Activated B cell treated with CpG ODN at 0.5 μM for 24 hours (primary cell): ENCODE measurements at regions not wholly inside any gene's neighbourhood (a gene's known extent, or its start where the extent isn't known, plus 50 kb on each side); places are given as distances from the start of the nearest gene placed in this dataset.

Experiments used
- ATAC-seq: fragments of 200-7000 bp; cut with Tn5 transposase; one replicate; pipeline ENCODE4 v1.10.0; 2021; ENCODE audit warnings: low read depth, mild to moderate bottlenecking, moderate library complexity
- CTCF ChIA-PET: fragments of 350-600 bp; sonication (Branson Sonifier 250); formaldehyde crosslinking; loops from one replicate; lab custom pipeline; 2021; ENCODE audit warnings: antibody characterized with exemption; lab: Charles Lee
- POLR2A ChIA-PET: fragments of 350-600 bp; sonication (Branson Sonifier 250); formaldehyde crosslinking; loops from one replicate; lab custom pipeline; 2021; ENCODE audit warnings: antibody characterized with exemption; lab: Charles Lee
- DNase-seq: peaks from one replicate; pipeline ENCODE4 v3.0.0; 2022
- H3K27ac Mint-ChIP-seq: one replicate; pipeline ENCODE4 v1.8.0; 2020; ENCODE audit warnings: mixed read lengths
- H3K27me3 Mint-ChIP-seq: one replicate; pipeline ENCODE4 v1.8.0; 2021; ENCODE audit warnings: mixed read lengths
- H3K36me3 Mint-ChIP-seq: one replicate; pipeline ENCODE4 v1.8.0; 2021; ENCODE audit warnings: low read depth, mixed read lengths
- H3K4me1 Mint-ChIP-seq: one replicate; pipeline ENCODE4 v1.8.0; 2021; ENCODE audit warnings: mixed read lengths
- H3K4me3 Mint-ChIP-seq: one replicate; pipeline ENCODE4 v1.8.0; 2020; ENCODE audit warnings: mild to moderate bottlenecking, mixed read lengths
- H3K9me3 Mint-ChIP-seq: one replicate; pipeline ENCODE4 v1.8.0; 2020; ENCODE audit warnings: mixed read lengths
- CTCF ChIP-seq: fragments of 200-600 bp; IDR thresholded peaks from one replicate; pipeline ENCODE4 v1.8.0; 2022; ENCODE audit warnings: antibody characterized with exemption, mild to moderate bottlenecking
- intact Hi-C: fragments of 100-400 bp; cut with micrococcal nuclease; formaldehyde crosslinking; loops from one replicate; pipeline ENCODE4 v1.15.1; 2024

GRCh38 chr1:29959356-29959755, 723.0 kb downstream of the PTPRU start:
- ATAC-seq, result no peak
- ChIA-PET CTCF (no interaction called here), POLR2A (no interaction called here)
- DNase-seq, result no peak
- Mint-ChIP-seq H3K27ac (no peak overlapping the region), H3K4me3 (no peak overlapping the region), H3K9me3 (peaks cover 3% of the 10 kb centered on the region), H3K27me3 (no peaks in the 10 kb centered on the region), H3K36me3 (no peaks in the 10 kb centered on the region), H3K4me1 (no peaks in the 10 kb centered on the region)
- intact Hi-C loops, result no loop called here
- no peak for TF ChIP-seq CTCF

- no peak for TF ChIP-seq CTCF
- DNase-seq (no peak), ATAC-seq (no peak)
- H3K4me1 Mint-ChIP-seq, result no peaks in the 10 kb centered on the region
- no peaks in the 10 kb centered on the region for H3K36me3 Mint-ChIP-seq
- peaks cover 3% of the 10 kb centered on the region for H3K9me3 Mint-ChIP-seq
- CTCF ChIA-PET, result no interaction called here
- H3K4me3 Mint-ChIP-seq, result no peak overlapping the region
- H3K27ac Mint-ChIP-seq, result no peak overlapping the region
- POLR2A ChIA-PET, result no interaction called here
- intact Hi-C loops, result no loop called here
- H3K27me3 Mint-ChIP-seq, result peaks cover 2% of the 10 kb centered on the region
Measured at GRCh38 chr1:29958271-29958670, 721.9 kb downstream of the PTPRU start.

- Mint-ChIP-seq H3K4me3 (no peak overlapping the region), H3K27ac (no peak overlapping the region), H3K4me1 (no peaks in the 10 kb centered on the region), H3K36me3 (no peaks in the 10 kb centered on the region), H3K9me3 (no peaks in the 10 kb centered on the region), H3K27me3 (peaks cover 2% of the 10 kb centered on the region)
- POLR2A ChIA-PET, result no interaction called here
- ATAC-seq (no peak), DNase-seq (no peak)
- intact Hi-C loops, result no loop called here
- TF ChIP-seq CTCF, result no peak
- CTCF ChIA-PET, result no interaction called here
Measured at GRCh38 chr1:29956349-29957030, 720.2 kb downstream of the PTPRU start.

- intact Hi-C loops, result no loop called here
Measured at GRCh38 chr1:29954591-29954990, 718.3 kb downstream of the PTPRU start.

GRCh38 chr1:29953961-29954360, 717.6 kb downstream of the PTPRU start:
- H3K36me3 Mint-ChIP-seq, result no peaks in the 10 kb centered on the region
- no peak overlapping the region for H3K4me3 Mint-ChIP-seq
- no peak for DNase-seq
- TF ChIP-seq CTCF, result no peak
- POLR2A ChIA-PET, result no interaction called here
- no peak for ATAC-seq
- CTCF ChIA-PET, result no interaction called here
- no peak overlapping the region for H3K27ac Mint-ChIP-seq
- intact Hi-C loops, result no loop called here
- H3K9me3 Mint-ChIP-seq, result no peaks in the 10 kb centered on the region
- no peaks in the 10 kb centered on the region for H3K4me1 Mint-ChIP-seq
- H3K27me3 Mint-ChIP-seq, result peaks cover 2% of the 10 kb centered on the region

More at GRCh38 chr1:29954591-29954990, 718.3 kb downstream of the PTPRU start:
- Mint-ChIP-seq H3K4me3 (no peak overlapping the region), H3K27me3 (peaks cover 2% of the 10 kb centered on the region), H3K4me1 (no peaks in the 10 kb centered on the region), H3K36me3 (no peaks in the 10 kb centered on the region), H3K9me3 (no peaks in the 10 kb centered on the region), H3K27ac (no peak overlapping the region)
- ChIA-PET POLR2A (no interaction called here), CTCF (no interaction called here)
- ATAC-seq, result no peak
- no peak for TF ChIP-seq CTCF
- DNase-seq, result no peak
